K562 (cell line): ENCODE measurements at regions not wholly inside any gene's neighbourhood (a gene's known extent, or its start where the extent isn't known, plus 50 kb on each side); places are given as distances from the start of the nearest gene placed in this dataset.

Source experiments
- CREB3L1 ChIP-seq: fragments of 450-650 bp; IDR thresholded peaks from 2 replicates; pipeline ENCODE4 v1.6.1; 2014; ENCODE audit warnings: low read depth, mild to moderate bottlenecking, moderate library complexity, borderline replicate concordance
- CTBP1 ChIP-seq: fragments of 450-650 bp; IDR thresholded peaks from 2 replicates; pipeline ENCODE4 v1.6.1; 2016; ENCODE audit warnings: borderline replicate concordance
- FOXM1 ChIP-seq, 2 experiments: fragments of 450-650 bp in 1 of 2; sonication (generic) in 1 of 2; formaldehyde crosslinking in 1 of 2; IDR thresholded peaks; 2 replicates each; pipeline versions ENCODE4 v1.6.1 to v1.9.0; 2017 to 2022; ENCODE audit warnings: low read depth in 2 of 2, mild to moderate bottlenecking in 2 of 2, missing genetic modification reagents in 1 of 2, moderate library complexity in 1 of 2
- HMG20B ChIP-seq: fragments of 250-450 bp; sonication (Bioruptor Pico); IDR thresholded peaks from 2 replicates; pipeline ENCODE4 v1.5.0; 2021; ENCODE audit warnings: mild to moderate bottlenecking
- KAT2B ChIP-seq: IDR thresholded peaks from one replicate; pipeline ENCODE4 v1.6.1; 2012; ENCODE audit warnings: low read depth, mild to moderate bottlenecking, control low read depth, inconsistent platforms, low read length, moderate library complexity
- NCOA2 ChIP-seq, 2 experiments: fragments of 450-650 bp; IDR thresholded peaks; 2 replicates each; pipeline ENCODE4 v1.6.1; 2018; ENCODE audit warnings: mild to moderate bottlenecking in 2 of 2, moderate library complexity in 1 of 2; ENCODE audit not compliant: partially characterized antibody in 2 of 2
- POLR3G ChIP-seq: IDR thresholded peaks from 2 replicates; pipeline ENCODE4 v1.6.1; 2011; ENCODE audit not compliant: insufficient read length, insufficient replicate concordance; ENCODE audit errors: extremely low read depth
- ZNF197 ChIP-seq: fragments of 200-800 bp; sonication (Bioruptor generic); IDR thresholded peaks from 2 replicates; pipeline ENCODE4 v1.6.1; 2016; ENCODE audit warnings: low read depth, missing genetic modification characterization, missing compliant biosample characterization
- ZNF274 ChIP-seq: IDR thresholded peaks from 2 replicates; pipeline ENCODE4 v1.6.1; 2011; ENCODE audit warnings: low read depth, mild to moderate bottlenecking, low read length, moderate library complexity, borderline replicate concordance
- ZNF696 ChIP-seq: fragments of 250-450 bp; sonication (Bioruptor Pico); conservative IDR thresholded peaks from 2 replicates; pipeline ENCODE4 v1.4.0; 2020; ENCODE audit warnings: mild to moderate bottlenecking, moderate library complexity
- TF ChIP-seq, protein P1 (sequence below): fragments of 250-450 bp; sonication (Bioruptor Pico); IDR thresholded peaks from 2 replicates; pipeline ENCODE4 v1.9.0; 2021; ENCODE audit warnings: mild to moderate bottlenecking, inconsistent platforms
- TF ChIP-seq, protein P2 (sequence below): fragments of 150-350 bp; IDR thresholded peaks from 2 replicates; pipeline ENCODE4 v1.6.1; 2014; ENCODE audit warnings: low read depth, mild to moderate bottlenecking, low read length, borderline replicate concordance
- TF ChIP-seq, protein P3 (sequence below): fragments of 250-450 bp; sonication (Bioruptor Pico); IDR thresholded peaks from 2 replicates; pipeline ENCODE4 v1.8.0; 2022; ENCODE audit warnings: inconsistent platforms

DNA sequence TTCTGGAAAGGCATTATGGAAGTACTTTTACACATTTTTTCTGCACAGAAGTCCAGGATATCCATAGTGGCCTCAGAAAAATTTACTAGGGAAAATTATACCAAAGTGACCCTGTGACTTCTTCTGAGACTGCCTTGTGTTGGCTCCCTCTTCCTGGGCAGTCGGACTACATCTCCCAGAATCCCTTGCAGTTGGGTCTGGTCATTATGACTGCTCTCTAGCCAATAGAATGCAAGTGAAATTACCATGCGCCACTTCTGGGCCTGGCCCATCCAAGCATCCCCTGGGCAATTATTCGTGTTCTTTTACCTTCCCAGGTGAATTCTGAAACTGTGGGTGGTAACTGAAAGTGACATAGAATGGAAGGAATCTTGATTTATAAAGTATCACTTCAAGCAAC is 430.9 kb downstream of the ACTR3B start (continued):
- TF ChIP-seq, protein P1, sequence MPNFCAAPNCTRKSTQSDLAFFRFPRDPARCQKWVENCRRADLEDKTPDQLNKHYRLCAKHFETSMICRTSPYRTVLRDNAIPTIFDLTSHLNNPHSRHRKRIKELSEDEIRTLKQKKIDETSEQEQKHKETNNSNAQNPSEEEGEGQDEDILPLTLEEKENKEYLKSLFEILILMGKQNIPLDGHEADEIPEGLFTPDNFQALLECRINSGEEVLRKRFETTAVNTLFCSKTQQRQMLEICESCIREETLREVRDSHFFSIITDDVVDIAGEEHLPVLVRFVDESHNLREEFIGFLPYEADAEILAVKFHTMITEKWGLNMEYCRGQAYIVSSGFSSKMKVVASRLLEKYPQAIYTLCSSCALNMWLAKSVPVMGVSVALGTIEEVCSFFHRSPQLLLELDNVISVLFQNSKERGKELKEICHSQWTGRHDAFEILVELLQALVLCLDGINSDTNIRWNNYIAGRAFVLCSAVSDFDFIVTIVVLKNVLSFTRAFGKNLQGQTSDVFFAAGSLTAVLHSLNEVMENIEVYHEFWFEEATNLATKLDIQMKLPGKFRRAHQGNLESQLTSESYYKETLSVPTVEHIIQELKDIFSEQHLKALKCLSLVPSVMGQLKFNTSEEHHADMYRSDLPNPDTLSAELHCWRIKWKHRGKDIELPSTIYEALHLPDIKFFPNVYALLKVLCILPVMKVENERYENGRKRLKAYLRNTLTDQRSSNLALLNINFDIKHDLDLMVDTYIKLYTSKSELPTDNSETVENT (CRISPR knock-in tag), result no peak
- TF ChIP-seq, protein P2, sequence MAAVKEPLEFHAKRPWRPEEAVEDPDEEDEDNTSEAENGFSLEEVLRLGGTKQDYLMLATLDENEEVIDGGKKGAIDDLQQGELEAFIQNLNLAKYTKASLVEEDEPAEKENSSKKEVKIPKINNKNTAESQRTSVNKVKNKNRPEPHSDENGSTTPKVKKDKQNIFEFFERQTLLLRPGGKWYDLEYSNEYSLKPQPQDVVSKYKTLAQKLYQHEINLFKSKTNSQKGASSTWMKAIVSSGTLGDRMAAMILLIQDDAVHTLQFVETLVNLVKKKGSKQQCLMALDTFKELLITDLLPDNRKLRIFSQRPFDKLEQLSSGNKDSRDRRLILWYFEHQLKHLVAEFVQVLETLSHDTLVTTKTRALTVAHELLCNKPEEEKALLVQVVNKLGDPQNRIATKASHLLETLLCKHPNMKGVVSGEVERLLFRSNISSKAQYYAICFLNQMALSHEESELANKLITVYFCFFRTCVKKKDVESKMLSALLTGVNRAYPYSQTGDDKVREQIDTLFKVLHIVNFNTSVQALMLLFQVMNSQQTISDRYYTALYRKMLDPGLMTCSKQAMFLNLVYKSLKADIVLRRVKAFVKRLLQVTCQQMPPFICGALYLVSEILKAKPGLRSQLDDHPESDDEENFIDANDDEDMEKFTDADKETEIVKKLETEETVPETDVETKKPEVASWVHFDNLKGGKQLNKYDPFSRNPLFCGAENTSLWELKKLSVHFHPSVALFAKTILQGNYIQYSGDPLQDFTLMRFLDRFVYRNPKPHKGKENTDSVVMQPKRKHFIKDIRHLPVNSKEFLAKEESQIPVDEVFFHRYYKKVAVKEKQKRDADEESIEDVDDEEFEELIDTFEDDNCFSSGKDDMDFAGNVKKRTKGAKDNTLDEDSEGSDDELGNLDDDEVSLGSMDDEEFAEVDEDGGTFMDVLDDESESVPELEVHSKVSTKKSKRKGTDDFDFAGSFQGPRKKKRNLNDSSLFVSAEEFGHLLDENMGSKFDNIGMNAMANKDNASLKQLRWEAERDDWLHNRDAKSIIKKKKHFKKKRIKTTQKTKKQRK, result no peak
- TF ChIP-seq CTBP1 (no peak), ZNF274 (no peak), FOXM1 (IDR thresholded peaks at IDR 0.05; ENCODE audit: low read depth) (no peak), FOXM1 (CRISPR knock-in tag; IDR thresholded peaks at IDR 0.05; ENCODE audit: low read depth) (no peak), NCOA2 (IDR thresholded peaks at IDR 0.05; ENCODE audit: partially characterized antibody in 2 of 2) (no peak), HMG20B (CRISPR knock-in tag) (no peak), ZNF696 (CRISPR knock-in tag) (no peak), KAT2B (no peak), CREB3L1 (peak; percentile 44; the same call in 1 of the 2 replicates), POLR3G (no peak), ZNF197 (CRISPR knock-in tag) (no peak)
- TF ChIP-seq, protein P3, sequence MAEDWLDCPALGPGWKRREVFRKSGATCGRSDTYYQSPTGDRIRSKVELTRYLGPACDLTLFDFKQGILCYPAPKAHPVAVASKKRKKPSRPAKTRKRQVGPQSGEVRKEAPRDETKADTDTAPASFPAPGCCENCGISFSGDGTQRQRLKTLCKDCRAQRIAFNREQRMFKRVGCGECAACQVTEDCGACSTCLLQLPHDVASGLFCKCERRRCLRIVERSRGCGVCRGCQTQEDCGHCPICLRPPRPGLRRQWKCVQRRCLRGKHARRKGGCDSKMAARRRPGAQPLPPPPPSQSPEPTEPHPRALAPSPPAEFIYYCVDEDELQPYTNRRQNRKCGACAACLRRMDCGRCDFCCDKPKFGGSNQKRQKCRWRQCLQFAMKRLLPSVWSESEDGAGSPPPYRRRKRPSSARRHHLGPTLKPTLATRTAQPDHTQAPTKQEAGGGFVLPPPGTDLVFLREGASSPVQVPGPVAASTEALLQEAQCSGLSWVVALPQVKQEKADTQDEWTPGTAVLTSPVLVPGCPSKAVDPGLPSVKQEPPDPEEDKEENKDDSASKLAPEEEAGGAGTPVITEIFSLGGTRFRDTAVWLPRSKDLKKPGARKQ (CRISPR knock-in tag), result no peak
